Sigmoid colon (tissue), 6 donors: ENCODE measurements at regions not wholly inside any gene's neighbourhood (a gene's known extent, or its start where the extent isn't known, plus 50 kb on each side); places are given as distances from the start of the nearest gene placed in this dataset.

Experiments used
- DNase-seq: peaks from one replicate; pipeline ENCODE4 v3.0.0-alpha.2; 2019
- H3K27ac ChIP-seq, 4 donors: fragments of 200-600 bp; sonication (generic); one replicate each; pipeline ENCODE4 v1.5.1; 2016 to 2019; ENCODE audit warnings: mild to moderate bottlenecking in 1 of 4
- H3K27me3 ChIP-seq, 3 donors: fragments of 200-600 bp; sonication (generic); one replicate each; pipeline ENCODE4 v1.5.1; 2019; ENCODE audit warnings: mild to moderate bottlenecking in 1 of 3
- H3K36me3 ChIP-seq, 4 donors: fragments of 200-600 bp; sonication (generic); one replicate each; pipeline ENCODE4 v1.5.1; 2016 to 2019
- H3K4me1 ChIP-seq, 4 donors: fragments of 200-600 bp; sonication (generic); one replicate each; pipeline ENCODE4 v1.5.1; 2017 to 2019
- H3K4me3 ChIP-seq, 4 donors: fragments of 200-600 bp; sonication (generic); one replicate each; pipeline ENCODE4 v1.5.1; 2017 to 2019; ENCODE audit warnings: mild to moderate bottlenecking in 2 of 4, moderate library complexity in 1 of 4
- H3K9me3 ChIP-seq, 4 donors: fragments of 200-600 bp in 3 of 4; sonication (generic) in 3 of 4; one replicate each; pipeline versions ENCODE4 v1.5.1 to v1.6.1; 2013 to 2019
- EP300 ChIP-seq, 4 donors: sonication (generic); formaldehyde crosslinking; IDR thresholded peaks; one replicate each; pipeline ENCODE4 v1.6.1; 2017; ENCODE audit warnings: antibody characterized with exemption in 4 of 4
- POLR2A ChIP-seq, 2 donors: fragments of 450-650 bp; IDR thresholded peaks; one replicate each; pipeline ENCODE4 v1.6.1; 2016; ENCODE audit warnings: antibody characterized with exemption in 2 of 2, mild to moderate bottlenecking in 2 of 2, moderate library complexity in 2 of 2
- POLR2AphosphoS5 ChIP-seq, 4 donors: sonication (generic); formaldehyde crosslinking; IDR thresholded peaks; one replicate each; pipeline ENCODE4 v1.6.1; 2017; ENCODE audit warnings: antibody characterized with exemption in 4 of 4
- WGBS, 2 donors: extraction: QIAGEN DNeasy Blood & Tissue Kit; methylation state at CpG; one replicate each; pipeline ENCODE4 v1.1.7; 2013; 5-methylcytosine and 5-hydroxymethylcytosine counted together
- intact Hi-C: fragments of 100-400 bp; cut with DNase I; formaldehyde crosslinking; loops from one replicate; pipeline ENCODE4 v1.15.1; 2023
- TF ChIP-seq, protein P1 (sequence below), 4 experiments: fragments of 450-650 bp in 3 of 4; fragments of 200-600 bp in 1 of 4; IDR thresholded peaks; one replicate each; pipeline ENCODE4 v1.5.1; 2016 to 2019; ENCODE audit warnings: antibody characterized with exemption in 4 of 4, mild to moderate bottlenecking in 3 of 4, moderate library complexity in 2 of 4
- donor health status: healthy with polysubstance abuse.
- donor health status: healthy.

- Histone ChIP-seq H3K27me3 (no peaks in the 10 kb centered on the region), H3K4me3 (no peak overlapping the region), H3K27ac (no peak overlapping the region), H3K4me1 (no peaks in the 10 kb centered on the region), H3K9me3 (no peaks in the 10 kb centered on the region), H3K36me3 (no peaks in the 10 kb centered on the region)
- intact Hi-C loops: no loop called here
- TF ChIP-seq, protein P1, sequence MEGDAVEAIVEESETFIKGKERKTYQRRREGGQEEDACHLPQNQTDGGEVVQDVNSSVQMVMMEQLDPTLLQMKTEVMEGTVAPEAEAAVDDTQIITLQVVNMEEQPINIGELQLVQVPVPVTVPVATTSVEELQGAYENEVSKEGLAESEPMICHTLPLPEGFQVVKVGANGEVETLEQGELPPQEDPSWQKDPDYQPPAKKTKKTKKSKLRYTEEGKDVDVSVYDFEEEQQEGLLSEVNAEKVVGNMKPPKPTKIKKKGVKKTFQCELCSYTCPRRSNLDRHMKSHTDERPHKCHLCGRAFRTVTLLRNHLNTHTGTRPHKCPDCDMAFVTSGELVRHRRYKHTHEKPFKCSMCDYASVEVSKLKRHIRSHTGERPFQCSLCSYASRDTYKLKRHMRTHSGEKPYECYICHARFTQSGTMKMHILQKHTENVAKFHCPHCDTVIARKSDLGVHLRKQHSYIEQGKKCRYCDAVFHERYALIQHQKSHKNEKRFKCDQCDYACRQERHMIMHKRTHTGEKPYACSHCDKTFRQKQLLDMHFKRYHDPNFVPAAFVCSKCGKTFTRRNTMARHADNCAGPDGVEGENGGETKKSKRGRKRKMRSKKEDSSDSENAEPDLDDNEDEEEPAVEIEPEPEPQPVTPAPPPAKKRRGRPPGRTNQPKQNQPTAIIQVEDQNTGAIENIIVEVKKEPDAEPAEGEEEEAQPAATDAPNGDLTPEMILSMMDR (IDR thresholded peaks at IDR 0.05): no peak
- TF ChIP-seq POLR2A (IDR thresholded peaks at IDR 0.05): no peak
- no peak for TF ChIP-seq EP300 (IDR thresholded peaks at IDR 0.05)
- TF ChIP-seq POLR2AphosphoS5 (IDR thresholded peaks at IDR 0.05): no peak
- WGBS, 2 donors: 90 to 91% methylated on average over 10 of the region's 10 CpGs
- DNase-seq: no peak
These were observed 62.1 kb upstream of the SPRED1 start for GRCh38 chr15:38190501-38190900.

- TF ChIP-seq, protein P1 (IDR thresholded peaks at IDR 0.05): no peak
- no peak for TF ChIP-seq POLR2AphosphoS5 (IDR thresholded peaks at IDR 0.05)
- no peak for TF ChIP-seq EP300 (IDR thresholded peaks at IDR 0.05)
- Histone ChIP-seq H3K27me3 (no peaks in the 10 kb centered on the region), H3K9me3 (no peaks in the 10 kb centered on the region), H3K4me3 (no peak overlapping the region), H3K27ac (no peak overlapping the region), H3K36me3 (no peaks in the 10 kb centered on the region), H3K4me1 (no peaks in the 10 kb centered on the region)
- 88 to 89% methylated on average over 2 of the region's 2 CpGs for WGBS, 2 donors
- intact Hi-C loops: no loop called here
- no peak for DNase-seq
These were observed 60.1 kb upstream of the SPRED1 start for GRCh38 chr15:38192496-38192895.

- TF ChIP-seq POLR2AphosphoS5 (IDR thresholded peaks at IDR 0.05) (no peak), EP300 (IDR thresholded peaks at IDR 0.05) (no peak), POLR2A (IDR thresholded peaks at IDR 0.05) (no peak)
- TF ChIP-seq, protein P1 (IDR thresholded peaks at IDR 0.05): no peak
- no peak for DNase-seq
- Histone ChIP-seq H3K9me3 (no peaks in the 10 kb centered on the region), H3K27me3 (no peaks in the 10 kb centered on the region), H3K36me3 (no peaks in the 10 kb centered on the region), H3K27ac (no peak overlapping the region), H3K4me1 (no peaks in the 10 kb centered on the region), H3K4me3 (no peak overlapping the region)
- WGBS, 2 donors: 69 to 71% methylated on average over 1 of the region's 1 CpG
- intact Hi-C loops: no loop called here
These were observed 59.1 kb upstream of the SPRED1 start for GRCh38 chr15:38193496-38193895.

DNA sequence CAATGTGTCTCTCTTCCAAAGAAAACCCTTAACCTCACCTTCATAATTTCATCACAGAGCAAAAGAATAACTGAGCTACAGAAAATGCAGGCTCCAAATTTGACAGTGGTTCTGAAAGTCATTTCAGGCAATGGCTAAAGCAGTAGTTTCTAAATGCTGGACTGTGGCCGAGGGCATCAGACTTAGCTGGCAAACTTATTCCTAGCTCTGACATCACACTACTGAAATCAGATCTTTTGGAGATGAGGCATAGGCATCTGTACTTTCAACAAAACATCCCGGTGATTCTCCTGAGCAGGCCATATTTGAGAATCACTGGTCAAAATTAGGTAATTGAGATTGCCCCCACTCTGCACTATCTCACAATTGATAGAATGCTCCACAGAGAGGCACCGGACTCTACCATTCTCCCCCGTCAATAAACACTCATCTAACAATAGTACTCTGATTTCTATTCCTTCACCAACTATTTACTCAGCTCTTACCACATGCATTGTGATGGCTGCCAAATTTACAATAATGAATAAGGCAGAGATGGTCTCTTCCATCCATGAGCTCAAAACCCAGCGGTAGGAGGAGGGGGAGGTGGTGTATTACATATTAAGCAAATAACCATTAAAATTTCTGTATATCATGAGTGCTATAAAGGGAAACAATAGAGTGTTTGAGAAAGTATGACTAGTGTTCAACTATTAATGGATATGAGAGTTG, 57.3 kb upstream of the SPRED1 start:
- H3K4me1 ChIP-seq: no peaks in the 10 kb centered on the region
- intact Hi-C loops: no loop called here
- no peaks in the 10 kb centered on the region for H3K27me3 ChIP-seq
- no peaks in the 10 kb centered on the region for H3K9me3 ChIP-seq
- no peak for DNase-seq
- no peak overlapping the region for H3K4me3 ChIP-seq
- H3K27ac ChIP-seq: no peak overlapping the region
- H3K36me3 ChIP-seq: no peaks in the 10 kb centered on the region
- 92 to 95% methylated on average over 5 of the region's 5 CpGs for WGBS, 2 donors
- TF ChIP-seq POLR2A (IDR thresholded peaks at IDR 0.05): no peak
- TF ChIP-seq EP300 (IDR thresholded peaks at IDR 0.05): no peak
- TF ChIP-seq, protein P1 (IDR thresholded peaks at IDR 0.05): no peak
- no peak for TF ChIP-seq POLR2AphosphoS5 (IDR thresholded peaks at IDR 0.05)

DNA sequence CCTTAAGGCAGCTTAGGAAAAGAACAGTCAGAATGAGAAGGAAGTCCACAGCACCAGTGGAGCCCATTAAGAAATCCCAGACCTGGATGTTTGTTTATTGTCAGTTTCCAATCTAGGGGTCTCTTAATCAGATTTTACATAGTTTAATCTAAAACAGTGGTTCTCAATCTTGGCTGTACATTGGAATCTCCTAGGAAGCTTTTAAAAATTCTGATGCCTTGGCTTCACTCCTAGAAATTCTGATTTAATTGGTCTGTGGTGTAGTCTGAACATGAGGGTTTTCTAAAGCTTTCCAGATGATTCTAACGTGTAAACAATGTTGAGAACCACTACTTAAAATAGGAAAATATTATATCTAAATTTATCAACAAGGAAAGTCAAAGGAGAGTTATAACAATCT, 56.6 kb upstream of the SPRED1 start:
- Histone ChIP-seq H3K36me3 (no peaks in the 10 kb centered on the region), H3K9me3 (no peaks in the 10 kb centered on the region), H3K4me3 (no peak overlapping the region), H3K4me1 (no peaks in the 10 kb centered on the region), H3K27me3 (no peaks in the 10 kb centered on the region), H3K27ac (no peak overlapping the region)
- 61 to 79% methylated on average over 1 of the region's 1 CpG for WGBS, 2 donors
- TF ChIP-seq, protein P1 (IDR thresholded peaks at IDR 0.05): no peak
- no peak for DNase-seq
- intact Hi-C loops: no loop called here
